GM18508 (cell line): ENCODE measurements at regions not wholly inside any gene's neighbourhood (a gene's known extent, or its start where the extent isn't known, plus 50 kb on each side); places are given as distances from the start of the nearest gene placed in this dataset.

ENCODE experiments used
- ATAC-seq: cut with Tn5 transposase; IDR thresholded peaks from one replicate; pipeline ENCODE4 v1.9.1; 2021; ENCODE audit warnings: moderate number of reproducible peaks; ENCODE audit not compliant: insufficient read depth, unreplicated experiment

DNA sequence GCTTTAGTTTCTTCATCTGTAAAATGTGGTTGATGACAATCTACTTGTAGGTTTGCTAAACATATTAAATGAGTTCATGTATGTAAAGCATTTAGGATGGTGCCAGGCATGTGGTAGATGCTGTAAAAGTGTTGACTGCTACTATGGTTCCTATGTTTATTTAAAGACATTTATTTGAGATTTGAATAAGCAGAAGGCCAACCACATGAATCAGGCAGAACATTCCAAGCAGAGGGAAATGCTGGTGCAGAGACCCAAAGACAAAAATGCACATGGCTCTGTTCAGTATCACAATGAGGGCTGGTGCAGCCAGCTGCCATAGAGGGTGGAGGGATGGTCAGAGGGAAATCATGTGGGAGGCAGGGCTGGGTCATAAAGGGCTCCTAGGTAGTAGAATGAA lies 156.2 kb upstream of the PDGFD start:
- no peak for ATAC-seq

- ATAC-seq: no peak
Observed at GRCh38 chr11:104319396-104319795, 155.4 kb upstream of the PDGFD start.

DNA sequence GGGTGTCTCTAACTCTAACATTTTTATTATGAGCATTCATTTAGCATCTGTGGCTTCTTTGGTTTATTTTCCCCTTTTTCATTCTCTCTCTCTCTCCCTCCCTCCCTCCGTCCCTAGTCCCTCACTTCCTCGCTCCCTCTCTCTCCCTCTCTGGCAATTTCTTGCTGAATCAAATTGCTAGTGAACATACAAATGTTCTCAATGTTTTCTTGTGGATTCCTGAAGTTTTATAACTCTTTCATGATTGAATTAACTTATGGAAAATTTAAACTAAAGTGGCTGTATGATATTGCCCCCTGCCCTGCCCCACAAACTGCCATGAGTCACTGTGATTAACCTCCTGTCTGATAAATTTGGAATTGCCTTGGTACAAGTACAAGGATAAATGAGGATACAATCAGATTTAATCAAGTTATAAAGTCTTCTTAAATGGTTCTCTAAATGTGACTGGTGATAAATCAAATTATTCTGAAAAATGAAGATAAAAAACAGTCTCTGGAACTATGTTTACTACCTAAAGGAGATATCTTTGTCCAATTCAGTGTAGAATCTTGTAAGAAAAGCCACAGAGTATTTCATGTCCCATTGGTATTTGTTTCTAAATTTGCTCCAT lies 143.0 kb upstream of the PDGFD start:
- no peak for ATAC-seq

- ATAC-seq: no peak
Observed at GRCh38 chr11:104301776-104302175, 137.8 kb upstream of the PDGFD start.

- no peak for ATAC-seq
Observed at GRCh38 chr11:104291646-104292045, 127.7 kb upstream of the PDGFD start.

DNA sequence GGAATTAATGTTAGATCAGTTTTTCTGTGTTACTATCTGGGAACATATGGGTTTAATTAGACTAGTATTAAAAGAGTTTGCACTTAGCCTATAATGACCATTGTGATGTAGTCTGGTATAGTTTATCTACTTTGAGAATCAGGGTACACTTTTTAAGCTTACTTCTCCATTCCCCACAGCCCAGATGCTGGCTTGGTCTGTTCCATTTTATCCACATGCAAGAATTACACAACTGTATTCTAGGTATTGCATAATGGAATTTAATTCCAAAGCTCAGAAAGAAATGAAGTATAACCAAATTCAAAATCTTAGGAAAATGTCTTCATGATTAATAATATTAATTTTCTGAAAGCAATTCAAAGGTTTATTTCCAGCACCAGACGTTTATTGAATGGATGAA lies 122.2 kb upstream of the PDGFD start:
- no peak for ATAC-seq

DNA sequence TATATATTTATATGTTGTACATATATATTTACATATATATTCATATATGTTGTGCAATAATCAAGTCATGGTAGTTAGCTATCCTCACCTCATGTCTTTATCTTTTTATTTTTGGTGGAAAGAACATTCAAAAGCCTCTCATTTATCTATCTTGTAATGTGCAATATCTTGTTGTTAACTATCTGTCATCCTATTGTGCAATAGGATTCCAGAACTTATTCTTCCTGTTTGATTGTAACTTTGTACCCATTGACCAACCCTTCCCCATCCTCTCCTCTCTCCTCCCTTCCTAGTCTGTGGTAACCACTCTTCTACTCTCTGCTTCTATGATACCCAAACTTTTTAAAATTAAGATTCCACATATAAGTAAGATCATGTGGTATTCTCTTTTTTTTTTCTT lies 115.6 kb upstream of the PDGFD start:
- no peak for ATAC-seq

GRCh38 chr11:104275992-104276391 lies 112.0 kb upstream of the PDGFD start:
- ATAC-seq: no peak

DNA sequence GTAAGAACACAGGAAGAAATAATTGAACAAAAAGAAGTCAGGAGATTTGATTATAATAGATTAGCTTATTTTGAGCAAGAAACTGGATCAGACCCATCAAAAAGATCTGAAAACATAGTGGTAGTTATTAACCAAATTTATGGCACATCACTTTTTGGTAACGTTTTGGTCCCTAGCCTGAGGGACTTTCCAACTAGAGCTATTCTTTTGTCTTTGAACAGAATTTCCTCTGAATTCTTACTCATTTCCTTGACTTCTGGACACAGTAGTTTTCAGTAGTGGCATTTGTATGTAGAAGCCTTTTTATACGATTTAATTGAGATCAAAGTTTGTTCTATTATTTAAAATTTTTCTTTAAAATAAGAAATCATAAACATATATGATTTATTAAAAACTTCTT lies 96.5 kb upstream of the PDGFD start:
- ATAC-seq: no peak

DNA sequence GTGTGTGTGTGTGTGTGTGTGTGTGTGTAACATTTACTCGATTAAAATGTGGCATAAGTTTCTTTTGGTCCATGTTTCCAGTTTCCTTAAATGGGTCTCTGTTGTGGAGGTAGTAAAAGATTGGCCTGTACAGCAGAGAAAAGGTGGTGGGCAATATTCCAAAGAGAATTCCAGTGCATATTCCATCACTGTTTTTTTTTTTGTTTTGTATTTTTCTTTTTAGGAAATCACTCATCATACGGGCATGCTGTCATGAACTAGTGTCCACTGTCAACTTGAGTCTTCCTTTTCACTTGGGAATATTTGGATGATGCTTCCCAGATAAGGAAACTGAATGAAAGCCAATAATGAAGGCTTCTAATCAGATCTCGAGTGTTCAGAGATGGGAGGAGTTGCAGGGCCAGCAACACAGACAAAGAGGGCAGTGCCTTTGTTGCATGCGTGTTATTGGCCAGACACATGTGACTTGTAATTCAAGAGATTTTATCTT lies 95.2 kb upstream of the PDGFD start:
- ATAC-seq: no peak

DNA sequence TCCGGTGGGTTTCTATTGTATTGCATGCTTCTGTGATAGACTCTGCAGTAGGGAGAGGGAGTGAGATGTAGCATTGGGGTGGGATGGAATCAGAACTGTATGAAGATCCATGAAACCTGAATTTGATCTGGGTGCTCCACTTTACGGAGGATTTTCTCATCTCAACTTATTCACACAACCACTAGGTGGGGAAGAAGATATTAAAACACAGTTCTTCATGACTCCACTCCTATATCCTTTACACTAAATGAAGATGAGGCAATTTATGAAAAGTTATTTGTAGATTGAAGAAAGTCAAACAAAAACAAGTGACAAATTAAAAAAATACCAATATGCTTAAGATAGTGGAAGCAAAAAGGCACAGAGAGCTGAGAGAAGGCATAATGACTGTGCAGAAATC lies 92.6 kb upstream of the PDGFD start:
- no peak for ATAC-seq

- ATAC-seq: peak; percentile 77
Observed at GRCh38 chr11:104254347-104254746, 90.4 kb upstream of the PDGFD start.

DNA sequence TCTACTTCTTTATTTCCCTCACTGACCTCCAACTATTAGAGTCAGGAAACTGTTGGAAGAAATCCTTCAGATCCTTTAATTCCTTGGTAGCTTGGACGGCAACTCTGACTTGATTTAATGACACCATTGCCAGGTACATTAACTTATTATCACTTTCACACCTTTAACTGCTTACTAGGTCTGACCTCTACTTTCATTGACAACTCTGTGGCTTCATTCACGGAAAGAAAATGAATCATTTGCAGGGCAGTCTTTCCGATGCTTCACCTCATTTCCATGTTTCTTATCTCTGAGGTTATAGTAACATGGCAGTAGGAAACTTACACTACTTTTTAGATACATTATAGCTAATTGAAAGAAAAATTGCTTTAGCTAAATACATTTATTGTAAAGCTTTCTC lies 82.6 kb upstream of the PDGFD start:
- no peak for ATAC-seq

DNA sequence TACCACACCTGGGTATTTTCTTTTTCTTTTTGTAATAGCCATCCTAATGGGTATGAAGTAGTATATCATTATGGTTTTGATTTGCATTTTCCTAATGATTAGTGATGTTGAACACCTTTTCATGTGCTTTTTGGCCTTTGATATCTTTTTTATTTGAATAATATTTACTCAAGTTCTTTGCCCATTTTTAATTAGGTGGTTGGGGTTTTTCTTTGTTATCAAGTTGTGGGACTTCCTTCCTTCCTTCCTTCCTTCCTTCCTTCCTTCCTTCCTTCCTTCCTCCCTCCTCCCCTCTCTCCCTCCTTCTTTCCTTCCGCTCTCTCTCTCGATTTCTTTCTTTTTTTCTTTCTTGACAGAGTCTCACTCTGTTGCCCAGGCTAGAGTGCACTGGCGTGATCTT lies 75.0 kb upstream of the PDGFD start:
- ATAC-seq: no peak

DNA sequence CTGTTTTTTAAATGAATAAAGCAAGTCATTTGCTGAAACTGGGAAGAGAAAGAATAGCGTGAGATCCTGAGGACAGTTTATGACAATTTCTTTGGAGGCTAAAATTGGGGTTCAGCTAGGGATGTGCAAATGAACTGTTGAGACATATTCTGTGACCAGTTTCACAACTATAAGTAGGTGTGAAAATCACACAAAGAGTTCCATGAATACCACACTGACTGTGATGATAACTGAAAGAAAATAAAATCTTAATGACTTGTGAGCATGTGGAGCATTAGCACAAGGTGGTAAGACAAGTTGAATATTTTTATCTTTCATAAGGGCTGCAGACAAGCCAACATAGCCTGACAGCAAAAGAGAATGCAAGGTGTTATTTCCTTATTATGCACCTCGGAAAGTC lies 61.1 kb upstream of the PDGFD start:
- no peak for ATAC-seq

GRCh38 chr11:104222464-104222863 lies 58.5 kb upstream of the PDGFD start:
- no peak for ATAC-seq

- ATAC-seq: no peak
Observed at GRCh38 chr11:104221455-104221854, 57.5 kb upstream of the PDGFD start.

DNA sequence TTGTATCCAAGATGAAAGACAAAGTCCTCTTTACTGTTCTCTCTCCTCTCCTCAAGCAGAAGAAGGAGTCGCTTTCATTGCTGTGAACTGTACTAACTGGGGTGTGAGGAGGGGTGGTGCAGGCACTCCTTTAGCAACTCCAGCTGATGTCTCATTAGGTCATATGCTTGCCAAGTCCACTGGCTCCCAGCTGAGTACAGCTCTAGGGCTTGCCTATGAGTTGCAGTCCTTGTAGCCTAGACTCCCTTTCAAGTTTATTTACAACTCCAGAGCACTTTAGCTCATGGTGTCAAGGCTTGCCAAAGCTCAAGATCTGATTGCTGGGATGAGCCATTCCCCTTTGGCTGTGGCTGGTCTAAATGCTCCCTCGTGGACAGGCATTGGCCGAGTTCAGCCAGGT lies 55.1 kb upstream of the PDGFD start:
- no peak for ATAC-seq

DNA sequence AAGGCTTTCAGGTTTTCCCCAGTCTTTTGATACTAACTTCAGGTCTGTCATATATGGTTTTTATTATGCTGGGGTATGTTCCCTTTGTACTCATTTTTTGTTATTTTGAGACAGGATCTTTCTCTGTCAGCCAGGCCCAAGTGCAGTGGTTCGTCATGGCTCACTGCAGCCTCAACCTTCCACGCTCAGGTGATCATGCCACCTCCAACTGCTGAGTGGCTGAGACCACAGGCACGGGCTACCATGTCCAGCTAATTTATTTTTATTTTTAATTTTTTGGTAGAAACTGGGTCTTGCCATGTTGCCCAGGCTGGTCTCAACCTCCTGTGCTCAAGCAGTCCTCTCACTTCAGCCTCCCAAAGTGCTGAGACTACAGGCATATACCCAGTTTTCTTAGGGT lies 50.6 kb upstream of the PDGFD start:
- ATAC-seq: no peak
